ENCODE measurements at regions not wholly inside any gene's neighbourhood (a gene's known extent, or its start where the extent isn't known, plus 50 kb on each side); places are given as distances from the start of the nearest gene placed in this dataset.
"Not testable (repeated sequence)": the region's sequence is repeated elsewhere in the genome, so short reads cannot be mapped to it uniquely, and the experiment has no call there.

GRCh38 chr16:80915079-80915450 is 91.6 kb downstream of the CMC2 start:
- DNase-seq, result no peak

- DNase-seq, result no peak
Measured at GRCh38 chr16:80914379-80915078, 92.2 kb downstream of the CMC2 start.

- DNase-seq, result no peak
Measured at GRCh38 chr16:80913397-80913796, 93.3 kb downstream of the CMC2 start.

GRCh38 chr16:80912651-80913050 is 94.0 kb downstream of the CMC2 start:
- no peak for DNase-seq

- DNase-seq, result no peak
Measured at GRCh38 chr16:80910434-80910833, 96.3 kb downstream of the CMC2 start.

GRCh38 chr16:80909720-80910119 is 97.0 kb downstream of the CMC2 start:
- no peak for DNase-seq

GRCh38 chr16:80906169-80906568 is 100.5 kb downstream of the CMC2 start:
- DNase-seq, result not testable (repeated sequence)

- DNase-seq, result no peak
Measured at GRCh38 chr16:80903616-80904015, 99.2 kb upstream of the CDYL2 start.

GRCh38 chr16:80902306-80903110 is 98.1 kb upstream of the CDYL2 start:
- no peak for DNase-seq

GRCh38 chr16:80900593-80900954 is 96.2 kb upstream of the CDYL2 start:
- no peak for DNase-seq

- DNase-seq, result no peak
Measured at GRCh38 chr16:80899809-80900592, 95.6 kb upstream of the CDYL2 start.

- DNase-seq, result no peak
Measured at GRCh38 chr16:80896776-80897175, 92.4 kb upstream of the CDYL2 start.

- no peak for DNase-seq
Measured at GRCh38 chr16:80894091-80894490, 89.7 kb upstream of the CDYL2 start.

- no peak for DNase-seq
Measured at GRCh38 chr16:80893686-80894085, 89.3 kb upstream of the CDYL2 start.

- not testable (repeated sequence) for DNase-seq
Measured at GRCh38 chr16:80892395-80892794, 88.0 kb upstream of the CDYL2 start.

GRCh38 chr16:80889779-80890359 is 85.5 kb upstream of the CDYL2 start:
- no peak for DNase-seq

- DNase-seq, result no peak
Measured at GRCh38 chr16:80887062-80887461, 82.7 kb upstream of the CDYL2 start.

- DNase-seq, result no peak
Measured at GRCh38 chr16:80883816-80884215, 79.4 kb upstream of the CDYL2 start.

GRCh38 chr16:80883159-80883642 is 78.8 kb upstream of the CDYL2 start:
- DNase-seq, result peak; percentile 47

- no peak for DNase-seq
Measured at GRCh38 chr16:80875616-80876015, 71.2 kb upstream of the CDYL2 start.

GRCh38 chr16:80874925-80875324 is 70.5 kb upstream of the CDYL2 start:
- no peak for DNase-seq

- DNase-seq, result no peak
Measured at GRCh38 chr16:80862160-80862705, 57.8 kb upstream of the CDYL2 start.
